Dedifferentiated amniotic fluid mesenchymal stem cell (primary cell): ENCODE measurements at regions not wholly inside any gene's neighbourhood (a gene's known extent, or its start where the extent isn't known, plus 50 kb on each side); places are given as distances from the start of the nearest gene placed in this dataset.

Source experiments
- DNase-seq: peaks from one replicate; pipeline ENCODE4 v3.0.0-alpha.2; 2016; ENCODE audit errors: extremely low spot score

DNA sequence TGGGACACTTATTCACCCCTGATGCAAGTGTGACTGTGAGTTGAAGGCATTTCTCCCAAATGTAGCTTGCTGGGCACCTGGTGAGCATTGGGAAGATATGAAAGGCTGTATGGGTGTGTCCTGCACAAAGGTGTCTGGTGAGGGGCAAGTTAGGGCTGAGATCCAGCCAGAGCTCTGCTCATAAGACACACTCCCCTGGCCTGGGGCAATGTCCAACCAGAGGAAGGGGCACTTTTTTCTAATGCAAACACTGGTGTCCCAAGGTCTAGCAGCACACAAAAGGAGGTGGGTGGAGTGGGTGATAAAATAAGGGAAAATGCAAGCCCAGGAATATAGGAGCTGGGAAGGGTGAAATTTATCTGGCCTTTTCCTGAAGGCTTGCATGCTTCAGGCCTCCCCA is 57.0 kb upstream of the TRABD2B start:
- no peak for DNase-seq

DNA sequence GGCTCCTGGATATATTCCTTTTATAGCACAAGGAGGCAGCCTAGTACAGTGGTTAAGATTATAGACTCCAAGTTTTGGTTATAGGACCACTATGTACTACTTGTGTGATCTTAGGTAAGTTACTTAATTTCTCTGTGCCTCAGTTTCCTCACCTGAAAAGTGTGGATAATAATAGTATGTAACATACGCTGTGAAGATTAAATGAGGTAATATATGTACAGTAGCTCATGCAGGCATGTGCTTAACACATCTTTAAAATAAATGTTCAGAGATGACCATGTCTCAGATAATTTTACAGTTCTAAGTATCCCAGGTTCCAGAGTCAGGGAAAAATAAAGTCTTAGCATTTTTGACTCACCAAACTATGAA is 55.7 kb upstream of the TRABD2B start:
- DNase-seq = no peak

DNA sequence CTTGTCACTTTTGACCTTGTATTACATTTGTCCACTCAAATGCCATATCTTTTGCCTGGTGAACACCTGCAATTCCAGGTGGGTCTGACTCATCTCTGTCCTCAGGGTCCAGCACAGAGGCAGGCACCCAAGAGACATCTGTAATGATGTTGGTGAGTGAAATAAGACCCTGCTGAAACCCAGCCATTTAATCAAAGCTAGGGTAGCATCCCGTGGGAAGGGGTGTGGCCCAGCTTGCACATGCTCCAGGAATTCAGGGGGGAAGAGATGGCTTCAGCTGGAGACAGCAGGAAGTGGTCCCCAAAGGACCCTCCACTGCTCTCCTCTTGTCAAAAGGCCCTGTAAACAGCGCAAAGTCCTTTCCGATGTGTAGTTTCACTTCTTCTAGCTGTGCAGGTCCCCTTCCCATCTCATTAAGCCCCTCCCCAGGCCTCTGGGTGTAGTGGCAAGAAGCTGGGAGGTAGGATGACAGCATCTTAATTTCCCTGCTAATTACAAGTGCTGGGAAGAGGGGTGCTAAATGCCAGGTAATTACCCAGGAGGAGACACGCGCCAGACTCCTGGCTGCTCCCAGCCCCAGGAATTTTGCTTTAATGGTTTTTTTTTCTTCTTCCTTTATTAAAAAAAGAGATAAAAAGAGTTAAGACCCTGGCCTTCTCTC is 54.4 kb upstream of the TRABD2B start:
- DNase-seq = no peak

- DNase-seq = no peak
Observed at GRCh38 chr1:48049823-48050535, 52.8 kb upstream of the TRABD2B start.

DNA sequence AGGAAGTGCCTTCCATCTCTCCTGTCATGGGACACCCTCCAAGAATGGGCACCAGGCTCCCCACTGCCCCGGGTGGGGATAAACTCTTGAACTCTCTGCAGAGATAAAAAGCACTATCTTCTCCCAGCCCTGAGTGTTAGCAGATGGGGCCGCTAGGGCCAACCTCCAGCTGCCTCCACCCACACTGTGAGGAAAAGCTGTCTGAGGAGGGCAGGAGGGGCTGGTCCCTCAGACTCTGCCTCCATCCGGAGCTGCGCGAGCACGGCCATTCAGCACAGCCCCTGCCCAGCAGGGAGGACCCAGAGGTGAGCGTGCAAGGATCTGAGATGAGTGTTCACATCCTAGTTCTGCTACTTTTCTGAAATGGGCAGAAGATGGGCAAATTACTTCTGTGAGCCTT is 51.8 kb upstream of the TRABD2B start:
- no peak for DNase-seq

GRCh38 chr1:48048064-48048463 is 50.9 kb upstream of the TRABD2B start:
- peak; percentile 22 for DNase-seq

DNA sequence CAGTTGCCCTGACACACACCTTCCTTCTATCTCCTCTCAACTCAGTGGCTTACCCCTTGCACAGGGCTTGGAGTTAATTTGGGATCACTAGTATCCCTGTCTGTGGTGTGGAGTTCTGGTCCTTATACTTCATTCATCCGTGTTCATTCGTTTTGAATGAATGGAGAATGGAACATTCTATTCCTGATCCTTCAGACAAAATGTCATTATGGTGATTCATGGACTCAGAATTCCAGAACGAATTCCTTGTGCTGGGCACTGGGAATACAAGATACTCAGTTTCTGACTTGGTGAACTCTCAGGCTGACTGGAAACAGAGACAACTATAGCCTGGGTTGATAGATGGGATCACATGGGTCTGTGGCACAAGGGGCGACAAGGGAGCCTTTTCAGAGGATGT is 49.9 kb upstream of the TRABD2B start:
- DNase-seq = no peak
